RCC 7860 (cell line): ENCODE measurements at regions not wholly inside any gene's neighbourhood (a gene's known extent, or its start where the extent isn't known, plus 50 kb on each side); places are given as distances from the start of the nearest gene placed in this dataset.

Experiments
- DNase-seq: peaks from one replicate; pipeline ENCODE4 v3.0.0-alpha.2; 2015; ENCODE audit warnings: low spot score
- FAIRE-seq: peaks from 2 replicates; lab custom pipeline; 2012; peaks lifted over from hg19 to GRCh38; lab: Jason Lieb, UNC

DNA sequence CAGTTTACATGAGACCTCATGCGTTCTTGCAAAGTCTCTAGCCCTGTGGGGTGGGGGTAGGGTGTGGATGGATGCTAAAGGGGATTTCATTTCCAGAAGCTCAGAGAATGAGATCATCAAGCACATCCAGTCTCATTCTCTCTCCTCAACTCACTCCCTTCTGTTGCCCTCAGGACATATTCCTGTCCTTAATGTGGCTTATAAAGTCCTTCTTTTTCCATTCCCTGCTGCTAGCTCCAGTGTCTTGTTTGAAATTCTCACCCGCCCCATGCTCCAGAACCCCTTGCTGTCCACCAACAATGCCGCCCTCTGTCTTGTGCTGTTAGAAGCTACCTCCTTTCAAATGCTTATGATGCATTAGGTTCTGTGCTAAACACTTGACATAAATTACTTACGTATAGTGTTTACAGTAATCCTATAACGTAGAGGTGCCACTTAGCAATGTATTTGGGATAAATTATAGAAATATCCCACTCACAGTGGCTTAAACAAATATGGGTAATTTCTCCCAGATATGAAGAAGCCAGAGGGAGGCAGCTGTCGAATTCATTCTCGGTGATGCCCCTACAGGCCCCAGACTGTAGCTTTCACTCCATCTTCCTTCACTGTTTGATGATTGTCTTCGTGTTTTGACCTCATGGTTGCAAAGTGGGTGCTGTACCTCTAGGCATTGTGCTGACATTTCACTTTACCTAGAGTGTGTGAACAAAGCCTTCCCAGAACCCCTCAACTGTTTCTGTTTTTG lies 273.1 kb upstream of the TBL1XR1 start:
- DNase-seq (no peak), FAIRE-seq (no peak)

DNA sequence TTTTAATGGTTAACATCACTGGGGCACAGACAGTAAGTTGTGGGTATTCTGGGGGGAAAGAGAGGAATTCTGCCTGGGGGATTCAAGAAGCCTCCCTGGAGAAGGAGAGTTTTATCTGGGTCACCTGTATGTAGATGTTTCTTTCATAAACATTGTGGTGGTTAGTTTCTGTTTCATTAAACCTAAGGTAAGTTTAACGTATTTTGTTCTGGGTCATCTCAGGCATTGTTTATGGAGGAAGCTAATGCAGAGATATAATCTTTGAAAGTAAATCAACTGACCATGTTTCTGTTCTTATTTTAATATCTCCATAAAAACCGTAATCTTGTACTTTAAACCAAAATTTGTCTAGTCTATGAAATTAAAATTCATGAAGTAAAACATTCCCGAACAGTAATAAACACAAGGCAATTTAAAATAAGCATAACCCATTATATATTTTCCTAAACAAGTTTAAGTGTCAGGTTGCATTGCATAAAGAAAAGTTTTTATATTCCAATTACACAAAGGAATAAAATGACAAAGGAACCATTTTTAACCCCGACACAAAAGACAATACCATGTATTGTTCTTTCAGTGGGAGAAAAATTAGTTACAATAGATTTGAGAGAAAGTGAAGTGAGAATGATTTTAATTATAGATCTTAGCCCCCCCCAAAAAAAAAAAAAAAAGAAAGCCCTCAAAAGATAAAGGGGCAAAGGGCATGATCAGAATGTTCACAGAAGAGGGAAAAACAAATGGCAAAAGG lies 274.6 kb upstream of the TBL1XR1 start:
- no peak for DNase-seq
- FAIRE-seq = no peak

DNA sequence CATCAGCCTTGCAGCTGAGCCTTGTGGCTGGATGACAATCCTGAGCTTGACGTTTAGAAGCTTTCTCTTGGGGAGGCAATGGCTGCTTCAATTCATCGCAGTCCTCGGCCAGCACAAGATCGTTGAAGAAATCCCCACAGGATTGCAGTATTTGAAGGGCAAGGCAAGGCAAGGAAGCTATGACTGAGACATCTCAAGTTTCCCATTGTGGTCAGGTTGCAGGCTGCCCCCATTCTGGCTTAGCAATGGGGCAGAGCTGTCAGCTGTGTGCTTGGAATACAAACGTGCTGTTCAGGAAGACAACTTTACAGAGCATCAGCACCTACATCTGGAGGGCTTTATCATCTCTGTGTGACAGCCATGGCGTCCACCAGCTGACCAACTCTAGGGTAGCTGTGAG lies 275.9 kb upstream of the TBL1XR1 start:
- DNase-seq = no peak
- FAIRE-seq = no peak

DNA sequence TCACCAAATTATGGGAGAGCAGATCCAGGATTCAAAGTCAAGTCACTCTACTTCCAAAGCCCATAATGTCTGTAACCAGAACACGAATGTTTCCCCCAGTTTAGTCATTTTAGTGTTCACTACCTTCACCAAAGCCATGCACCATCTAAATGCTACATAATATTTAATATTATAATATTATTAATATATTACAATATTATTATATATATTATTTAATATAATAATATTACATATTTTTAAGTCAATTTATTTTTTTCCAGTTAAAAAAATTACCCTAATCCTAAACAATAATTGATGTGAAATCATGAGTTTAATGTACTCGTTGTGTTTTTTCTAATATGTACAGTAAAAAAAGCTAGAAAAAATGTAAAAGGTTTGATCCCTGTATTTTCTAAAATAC lies 276.6 kb upstream of the TBL1XR1 start:
- DNase-seq (no peak), FAIRE-seq (peak; percentile 52)

DNA sequence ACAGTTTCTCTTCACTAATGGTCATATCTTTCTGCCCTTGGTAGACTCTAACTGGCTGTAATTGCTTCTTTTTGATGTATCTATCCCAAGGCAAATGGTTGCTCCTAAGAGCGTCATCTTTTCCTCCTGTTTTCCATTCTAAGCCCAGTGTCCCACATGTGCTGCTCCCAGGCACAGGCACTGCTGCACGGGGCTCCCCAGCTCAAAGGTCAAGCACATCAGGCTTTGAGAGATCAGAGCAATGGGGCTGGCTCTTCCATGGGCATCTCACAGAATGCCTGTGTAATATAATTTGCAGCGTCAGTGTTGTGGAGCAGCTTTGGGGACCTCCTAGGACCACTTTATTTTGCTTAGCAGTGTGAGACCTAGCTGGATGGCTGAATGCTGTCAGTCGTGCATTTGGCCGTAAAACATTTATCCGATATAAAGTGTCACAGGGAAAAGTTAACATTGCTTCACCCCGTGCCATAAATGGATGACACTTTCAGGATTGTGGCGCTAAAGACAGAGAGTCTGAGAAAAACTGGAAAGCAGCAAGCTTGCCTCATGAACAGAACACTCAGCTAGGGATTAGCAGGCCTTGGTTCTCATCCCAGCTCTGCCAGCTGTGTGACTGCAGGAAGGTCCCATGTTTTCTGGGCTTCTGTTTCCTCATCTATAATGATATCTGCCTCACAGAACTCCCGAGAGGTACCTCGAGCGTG lies 277.5 kb upstream of the TBL1XR1 start:
- FAIRE-seq = no peak
- no peak for DNase-seq

DNA sequence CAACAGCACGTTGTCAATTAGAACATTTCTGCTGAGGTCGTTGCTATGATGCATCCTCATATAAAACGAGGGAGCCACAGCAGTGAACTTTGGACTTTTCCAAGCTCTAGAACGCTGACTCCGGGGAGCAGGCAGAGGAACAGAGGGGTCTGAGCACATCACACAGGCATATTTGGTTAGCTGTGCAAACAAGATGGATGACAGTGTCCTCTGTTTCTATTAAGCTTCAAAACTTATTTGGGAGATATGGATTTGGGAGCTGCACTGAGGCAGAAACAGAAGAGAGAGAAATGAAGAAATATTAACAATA lies 278.0 kb upstream of the TBL1XR1 start:
- DNase-seq (peak; percentile 46), FAIRE-seq (no peak)

DNA sequence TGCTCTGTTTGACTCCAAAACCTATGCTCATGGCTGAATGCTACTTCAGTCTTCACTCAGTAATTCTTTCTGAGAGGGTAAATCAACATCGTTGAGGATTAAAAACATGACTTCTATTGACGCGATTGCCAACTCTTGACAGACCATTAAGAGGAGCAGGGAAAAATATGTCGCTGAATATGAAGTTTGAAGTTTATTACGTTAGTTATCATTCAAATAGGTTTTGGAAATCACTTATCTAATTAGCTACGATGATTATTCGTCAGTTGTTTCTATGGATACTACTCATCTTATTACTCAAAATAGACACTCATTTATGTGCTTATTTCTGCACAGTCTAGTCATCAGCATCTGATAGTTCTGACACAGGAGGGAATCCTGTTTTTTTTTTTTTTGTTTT lies 279.2 kb upstream of the TBL1XR1 start:
- FAIRE-seq = no peak
- no peak for DNase-seq

DNA sequence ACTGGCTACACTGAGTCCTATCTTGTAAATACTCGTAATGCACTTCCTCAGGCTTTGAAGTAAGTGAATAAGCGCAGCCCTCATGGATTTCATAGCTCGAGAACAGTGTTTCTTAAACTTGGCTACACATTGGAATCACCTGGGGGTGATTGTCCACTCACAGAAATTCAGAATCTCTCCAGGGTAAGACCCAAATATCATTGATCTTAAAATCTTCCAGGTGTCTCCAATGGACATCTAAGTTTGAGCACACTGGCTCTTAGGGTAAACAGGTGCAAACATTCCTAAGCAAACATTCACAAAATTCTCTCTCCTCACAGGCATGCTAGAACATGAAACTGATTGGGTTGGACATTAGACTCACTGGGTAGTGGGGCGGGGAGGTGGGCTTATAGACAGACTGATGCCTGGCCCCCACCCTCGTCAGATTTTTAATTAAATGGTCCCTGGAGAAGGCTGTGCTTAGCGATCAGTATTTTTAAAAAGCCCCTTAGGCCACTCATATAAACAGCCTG lies 279.7 kb upstream of the TBL1XR1 start:
- no peak for DNase-seq
- no peak for FAIRE-seq

DNA sequence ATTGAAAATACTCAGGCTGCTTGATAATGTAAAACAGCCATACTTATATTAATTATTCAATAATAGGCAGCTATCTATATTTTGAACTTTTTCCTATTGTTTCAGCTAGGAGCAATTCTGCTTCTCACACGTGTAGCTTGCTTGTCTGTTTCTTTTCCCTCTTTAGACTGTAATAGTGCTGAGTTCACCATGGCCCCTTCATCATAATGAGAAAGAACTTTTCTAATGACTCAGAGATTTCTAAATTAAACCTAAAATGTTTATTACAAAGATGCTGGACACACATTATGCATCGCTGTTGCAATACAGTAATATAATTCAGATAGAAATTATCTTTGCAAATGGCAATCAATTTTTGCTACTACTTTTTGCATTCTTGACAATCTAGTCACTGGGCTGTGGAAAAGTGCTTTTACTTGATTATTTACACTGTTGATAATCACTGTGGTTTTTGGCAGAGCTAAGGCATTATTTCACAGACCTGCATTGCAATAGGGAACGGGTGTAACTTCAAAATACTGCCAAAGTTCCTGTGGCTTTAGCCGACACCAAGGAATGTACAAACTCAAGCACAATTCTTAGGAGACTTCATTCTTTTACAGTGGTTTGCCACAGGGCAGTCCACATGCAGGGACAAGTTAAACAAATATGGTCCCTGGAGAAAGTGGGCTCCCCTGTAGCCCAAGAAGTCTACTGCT lies 281.0 kb upstream of the TBL1XR1 start:
- peak; percentile 98 for FAIRE-seq
- DNase-seq = peak; percentile 99

DNA sequence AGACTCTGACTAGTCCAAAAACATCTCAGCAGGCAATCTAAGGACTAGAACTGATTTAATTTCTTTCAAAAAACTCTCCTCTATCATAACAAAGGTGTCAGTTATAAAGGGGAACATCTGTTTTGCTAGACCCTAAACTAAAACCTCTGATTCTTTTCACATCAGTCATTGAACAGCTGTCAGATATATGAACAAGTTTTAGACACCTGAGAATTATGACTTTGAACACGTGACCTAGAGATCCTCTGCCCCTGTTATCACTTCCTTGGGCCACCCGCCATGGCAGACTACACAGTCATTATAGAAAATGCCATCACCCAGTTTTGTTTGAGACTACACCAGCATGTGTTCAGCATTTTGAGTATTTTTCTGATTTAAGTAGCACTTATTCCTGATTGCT lies 282.3 kb upstream of the TBL1XR1 start:
- DNase-seq (no peak), FAIRE-seq (no peak)

DNA sequence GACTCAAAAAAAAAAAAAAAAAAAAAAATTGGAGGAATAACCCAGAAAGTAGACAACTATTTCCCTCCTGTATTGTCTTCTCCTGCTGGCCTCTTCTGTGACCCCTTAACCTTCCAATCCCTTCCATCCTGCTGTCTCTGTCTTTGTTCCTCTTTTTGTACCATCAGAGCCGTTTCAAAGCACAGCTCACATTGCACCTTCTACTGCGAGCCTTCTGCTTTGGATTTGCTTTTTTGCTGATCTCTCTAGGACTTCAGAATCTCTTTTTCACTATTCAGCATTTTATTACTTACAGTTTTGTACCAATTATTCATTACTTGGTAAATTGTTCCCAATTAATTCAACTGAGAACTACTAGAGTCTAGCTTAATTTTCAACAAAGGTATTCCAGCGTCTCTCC lies 284.0 kb upstream of the TBL1XR1 start:
- DNase-seq (no peak), FAIRE-seq (no peak)

DNA sequence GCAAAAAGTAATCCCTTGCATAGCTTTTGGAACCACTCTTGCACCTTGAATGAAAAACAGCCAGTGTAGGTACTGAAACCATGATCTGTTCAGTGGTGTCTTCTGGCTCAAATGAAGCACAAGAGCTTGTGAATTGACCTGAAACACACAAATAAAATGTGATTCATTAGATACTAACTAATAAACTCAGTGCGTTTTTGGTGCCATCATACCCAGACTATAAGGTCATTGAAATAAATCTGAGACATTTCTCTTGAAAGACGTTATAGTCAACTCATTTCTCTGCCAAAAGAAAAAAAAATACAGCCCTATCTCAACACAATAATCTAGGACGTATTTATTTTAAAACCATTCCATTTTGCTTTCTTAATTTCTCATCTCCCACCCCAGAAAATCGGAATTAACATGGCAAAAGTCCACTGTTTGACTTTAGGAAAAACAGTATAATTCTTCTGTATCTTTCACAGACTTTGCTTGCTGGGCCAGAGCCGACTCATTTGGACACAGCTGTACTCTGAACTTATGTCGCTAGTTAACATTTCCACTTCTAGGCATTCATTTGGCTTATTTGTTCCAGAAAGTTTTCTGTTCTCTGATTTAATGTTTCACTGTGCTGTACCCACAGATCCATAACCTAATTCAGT lies 284.9 kb upstream of the TBL1XR1 start:
- DNase-seq = no peak
- FAIRE-seq = no peak

DNA sequence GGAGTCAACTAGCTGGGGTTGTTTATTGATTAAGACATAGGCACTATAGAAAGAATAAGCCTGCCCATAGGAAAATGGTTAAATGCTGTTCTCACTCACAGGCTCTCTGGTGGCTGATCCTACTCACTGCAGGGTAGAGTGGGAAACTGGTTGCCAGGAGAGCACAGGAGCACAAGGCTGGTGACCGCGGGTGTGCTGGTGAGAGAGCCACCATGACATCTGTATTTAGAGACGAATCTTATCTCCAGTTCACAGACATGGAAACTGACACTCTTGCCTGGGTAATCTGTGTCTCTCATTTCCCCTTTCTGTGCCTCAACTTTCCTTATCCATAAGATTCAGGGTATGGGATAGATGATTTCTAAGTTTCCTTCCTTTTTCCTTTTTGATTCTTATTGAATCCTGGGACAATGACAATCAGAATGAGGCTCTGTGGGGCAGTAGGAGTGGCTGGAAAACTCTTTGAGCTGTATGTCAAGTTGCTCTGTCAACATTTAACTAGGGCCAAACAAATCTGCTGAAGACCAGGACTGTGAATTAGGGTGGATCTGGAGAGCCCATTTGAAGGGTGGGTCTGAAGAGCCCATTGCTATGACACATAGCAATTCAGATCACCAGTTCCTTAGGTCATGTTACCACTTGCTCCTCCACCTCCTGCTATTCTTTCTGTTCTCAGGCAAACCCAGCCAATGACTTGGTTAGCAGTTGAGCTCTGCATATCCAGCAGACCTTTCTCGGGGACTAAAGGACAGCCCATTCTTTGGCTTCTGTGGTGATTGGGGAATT lies 286.1 kb upstream of the TBL1XR1 start:
- DNase-seq (no peak), FAIRE-seq (no peak)

DNA sequence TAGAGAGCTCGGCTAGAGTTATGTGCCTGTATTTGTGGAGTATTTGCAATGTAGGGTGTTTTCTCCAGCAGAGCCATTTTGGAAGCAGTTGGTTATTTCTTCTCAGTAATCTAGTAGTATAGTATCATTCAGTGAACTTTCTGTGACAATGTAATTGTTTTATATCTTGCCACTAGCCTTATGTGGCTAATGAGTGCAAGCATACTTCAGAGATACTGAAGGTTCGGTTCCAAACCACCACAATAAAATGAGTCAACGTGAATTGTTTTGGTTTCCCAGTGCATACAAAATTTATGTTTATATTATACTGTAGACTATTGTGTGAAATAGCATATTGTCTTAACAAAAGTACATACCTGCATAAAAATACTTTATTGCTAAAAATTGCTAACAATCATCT lies 286.9 kb upstream of the TBL1XR1 start:
- DNase-seq (no peak), FAIRE-seq (no peak)

DNA sequence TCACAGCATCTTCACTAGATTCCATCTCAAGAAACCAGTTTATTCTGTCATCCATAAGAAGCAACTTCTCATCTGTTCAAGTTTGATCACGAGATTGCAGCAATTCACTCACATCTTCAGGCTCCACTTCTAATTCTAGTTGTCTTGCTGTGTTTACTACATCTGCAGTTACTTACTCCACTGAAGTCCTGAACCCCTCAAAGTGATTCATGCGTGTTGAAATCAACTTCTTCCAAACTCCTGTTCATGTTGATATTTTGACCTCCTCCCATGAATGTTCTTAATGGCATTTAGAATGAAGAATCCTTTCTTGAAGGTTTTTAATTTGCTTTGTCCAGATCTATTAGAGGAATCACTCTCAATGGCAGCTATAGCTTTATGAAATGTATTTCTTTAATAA lies 287.6 kb upstream of the TBL1XR1 start:
- DNase-seq (no peak), FAIRE-seq (no peak)

DNA sequence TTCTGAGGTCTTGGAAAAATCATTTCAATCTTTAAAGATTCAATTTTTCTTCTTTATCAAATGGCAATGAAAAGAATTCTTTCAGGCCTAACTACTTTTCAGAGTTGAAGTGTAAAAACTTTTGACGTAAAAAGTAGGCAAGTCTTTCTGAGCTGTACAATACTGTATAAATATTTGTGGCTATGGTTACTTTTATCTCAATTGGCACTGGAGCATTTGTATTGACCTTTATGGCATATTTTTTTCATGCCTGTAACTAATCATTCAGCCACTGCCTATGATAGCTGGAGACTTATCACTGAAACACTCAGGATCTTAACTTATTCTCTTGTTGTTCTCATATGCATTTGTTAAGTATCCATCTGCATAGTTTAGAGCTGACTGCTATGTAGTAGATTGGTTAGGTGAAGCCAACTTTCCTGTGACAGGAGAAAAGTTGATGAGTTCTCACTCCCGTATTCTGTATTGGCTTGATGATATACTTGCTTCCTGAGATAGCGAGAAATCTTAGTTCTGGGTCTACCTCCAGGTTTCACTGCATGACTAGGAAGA lies 290.4 kb upstream of the TBL1XR1 start:
- FAIRE-seq = no peak
- no peak for DNase-seq

DNA sequence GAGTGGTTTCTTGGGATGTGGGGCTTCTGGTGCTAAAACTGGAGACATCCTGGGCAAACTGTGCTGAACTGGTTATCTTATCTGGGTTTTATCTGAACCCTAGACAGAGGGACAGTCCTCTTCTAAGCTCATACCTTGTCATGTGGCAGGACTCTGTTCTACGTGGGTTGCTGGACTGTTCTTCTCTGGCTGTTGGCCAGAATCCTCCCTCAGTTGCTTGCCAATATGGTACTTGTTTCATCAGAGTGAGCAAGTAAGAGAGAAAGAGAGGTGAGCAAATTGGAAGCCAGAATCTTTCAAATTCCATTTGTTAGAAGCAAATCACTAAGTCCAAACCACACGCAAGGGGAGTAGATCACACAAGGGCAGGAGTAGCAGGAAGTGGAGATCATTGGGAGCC lies 291.5 kb upstream of the TBL1XR1 start:
- DNase-seq (no peak), FAIRE-seq (no peak)

DNA sequence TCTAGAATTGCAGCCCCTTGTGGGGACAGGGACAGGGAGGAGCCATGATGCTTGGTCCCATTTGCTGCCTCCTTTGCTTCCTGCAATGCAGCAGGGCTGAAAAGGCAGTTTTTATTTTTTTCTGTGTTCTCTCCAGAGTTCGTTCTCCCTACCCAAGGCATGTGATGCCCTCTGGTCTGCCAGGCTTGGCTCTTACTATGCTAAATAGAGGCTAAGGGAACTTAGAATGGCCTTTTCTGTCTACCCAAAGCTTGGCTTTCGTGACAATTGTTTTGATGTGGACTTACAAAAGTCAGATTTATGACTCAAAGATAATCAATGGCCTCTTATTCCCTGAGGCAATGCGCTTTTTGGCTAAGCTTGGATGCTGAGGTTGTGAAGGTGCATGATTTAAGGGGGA lies 293.3 kb upstream of the TBL1XR1 start:
- DNase-seq (no peak), FAIRE-seq (no peak)

DNA sequence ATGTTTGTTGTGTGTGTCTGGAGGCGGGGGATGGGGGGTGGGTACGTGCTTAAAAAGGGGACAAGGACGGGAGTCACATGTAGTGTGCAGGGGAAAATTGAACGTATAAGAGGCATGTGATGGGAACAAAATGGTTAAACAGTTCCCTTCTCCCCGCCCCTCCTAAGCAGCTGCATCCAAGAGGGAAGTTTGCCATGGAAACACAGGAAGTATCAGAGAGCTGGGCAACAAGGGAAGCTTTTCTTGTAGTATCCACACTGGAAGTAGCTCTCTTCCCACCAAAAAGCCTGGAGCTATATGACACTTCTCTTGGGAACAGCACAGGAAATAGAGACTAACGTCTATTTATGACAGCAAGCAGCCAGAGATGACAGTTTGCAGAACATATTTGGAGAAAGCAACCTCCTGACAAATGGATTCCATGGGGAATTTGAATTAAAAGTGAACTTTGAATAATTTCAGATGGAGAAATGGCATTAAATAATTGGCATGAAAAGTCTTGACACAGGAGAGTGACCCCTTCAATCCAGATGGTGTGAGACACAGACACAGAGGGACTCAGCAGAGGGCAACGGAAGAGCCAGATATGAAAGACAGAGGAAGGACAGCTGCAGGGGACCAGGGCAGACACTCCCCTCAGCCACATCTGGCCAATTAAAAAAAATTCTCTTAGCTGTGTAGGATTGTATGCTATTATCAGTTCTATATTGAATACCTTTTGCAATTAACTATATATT lies 294.2 kb upstream of the TBL1XR1 start:
- FAIRE-seq (no peak), DNase-seq (no peak)
